IPS DF 4.7 (cell line): ENCODE measurements at regions not wholly inside any gene's neighbourhood (a gene's known extent, or its start where the extent isn't known, plus 50 kb on each side); places are given as distances from the start of the nearest gene placed in this dataset.
"Not testable (repeated sequence)": the region's sequence is repeated elsewhere in the genome, so short reads cannot be mapped to it uniquely, and the experiment has no call there.

Experiments
- DNase-seq: peaks from one replicate; pipeline ENCODE4 v3.0.0-alpha.2; 2013; ENCODE audit warnings: low spot score; ENCODE audit errors: extremely low read depth

- DNase-seq = no peak
Observed at GRCh38 chr3:30437171-30437601, 169.2 kb upstream of the TGFBR2 start.

GRCh38 chr3:30438126-30438525 lies 168.3 kb upstream of the TGFBR2 start:
- DNase-seq = no peak

- no peak for DNase-seq
Observed at GRCh38 chr3:30439451-30440053, 166.8 kb upstream of the TGFBR2 start.

- DNase-seq = no peak
Observed at GRCh38 chr3:30440147-30440604, 166.2 kb upstream of the TGFBR2 start.

GRCh38 chr3:30440880-30441279 lies 165.5 kb upstream of the TGFBR2 start:
- no peak for DNase-seq

- no peak for DNase-seq
Observed at GRCh38 chr3:30443756-30444673, 162.4 kb upstream of the TGFBR2 start.

GRCh38 chr3:30448450-30449289 lies 157.7 kb upstream of the TGFBR2 start:
- no peak for DNase-seq

GRCh38 chr3:30449290-30449632 lies 157.1 kb upstream of the TGFBR2 start:
- no peak for DNase-seq

- DNase-seq = no peak
Observed at GRCh38 chr3:30452446-30452845, 154.0 kb upstream of the TGFBR2 start.

GRCh38 chr3:30453360-30454039 lies 152.9 kb upstream of the TGFBR2 start:
- no peak for DNase-seq

- no peak for DNase-seq
Observed at GRCh38 chr3:30454636-30455035, 151.8 kb upstream of the TGFBR2 start.

GRCh38 chr3:30455112-30455511 lies 151.3 kb upstream of the TGFBR2 start:
- DNase-seq = not testable (repeated sequence)

GRCh38 chr3:30455840-30456239 lies 150.6 kb upstream of the TGFBR2 start:
- no peak for DNase-seq

- no peak for DNase-seq
Observed at GRCh38 chr3:30456264-30456663, 150.1 kb upstream of the TGFBR2 start.

GRCh38 chr3:30457081-30457480 lies 149.3 kb upstream of the TGFBR2 start:
- no peak for DNase-seq

- no peak for DNase-seq
Observed at GRCh38 chr3:30457726-30458125, 148.7 kb upstream of the TGFBR2 start.

GRCh38 chr3:30458376-30459171 lies 147.8 kb upstream of the TGFBR2 start:
- no peak for DNase-seq

- DNase-seq = no peak
Observed at GRCh38 chr3:30461311-30461710, 145.1 kb upstream of the TGFBR2 start.

GRCh38 chr3:30462721-30463470 lies 143.5 kb upstream of the TGFBR2 start:
- DNase-seq = no peak

GRCh38 chr3:30464381-30464780 lies 142.0 kb upstream of the TGFBR2 start:
- DNase-seq = no peak
